H1 (cell line): ENCODE measurements at regions not wholly inside any gene's neighbourhood (a gene's known extent, or its start where the extent isn't known, plus 50 kb on each side); places are given as distances from the start of the nearest gene placed in this dataset.

Experiments
- CTCF ChIA-PET: fragments of 300-600 bp; sonication (Branson Sonifier 250); formaldehyde crosslinking; loops from one replicate; lab custom pipeline; 2021; ENCODE audit not compliant: partially characterized antibody; lab: Charles Lee
- POLR2A ChIA-PET: fragments of 300-600 bp; sonication (Branson Sonifier 250); formaldehyde crosslinking; loops from one replicate; lab custom pipeline; 2021; ENCODE audit warnings: inconsistent platforms; ENCODE audit not compliant: partially characterized antibody; lab: Charles Lee
- DNase-seq, 2 experiments: peaks; one replicate each; pipeline versions ENCODE4 v3.0.0 to v3.0.0-alpha.2; 2010 to 2022; ENCODE audit warnings: low spot score in 2 of 2, low read depth in 1 of 2, mixed read lengths in 1 of 2
- FAIRE-seq: peaks from 2 replicates; lab custom pipeline; 2011; peaks lifted over from hg19 to GRCh38; lab: Jason Lieb, UNC
- H2AFZ ChIP-seq: 2 replicates; pipeline ENCODE4 v1.8.1; 2012; ENCODE audit warnings: low read length, inconsistent platforms
- H2AK5ac ChIP-seq: 2 replicates; pipeline ENCODE4 v1.6.1; 2013; ENCODE audit warnings: low read depth, low read length
- H2BK120ac ChIP-seq: replicated peaks from 2 replicates; pipeline ENCODE3; 2013; ENCODE audit warnings: low read depth, low read length, inconsistent platforms
- H2BK12ac ChIP-seq: 2 replicates; pipeline ENCODE4 v1.6.1; 2013; ENCODE audit warnings: low read depth, low read length
- H2BK15ac ChIP-seq: 2 replicates; pipeline ENCODE4 v1.6.1; 2013; ENCODE audit warnings: low read length
- H2BK20ac ChIP-seq: 2 replicates; pipeline ENCODE4 v1.6.1; 2013; ENCODE audit warnings: low read length
- H2BK5ac ChIP-seq: 2 replicates; pipeline ENCODE4 v1.6.1; 2013; ENCODE audit warnings: low read depth, low read length
- H3K14ac ChIP-seq: 2 replicates; pipeline ENCODE4 v1.6.1; 2013; ENCODE audit warnings: inconsistent platforms; ENCODE audit not compliant: insufficient read length
- H3K18ac ChIP-seq: 2 replicates; pipeline ENCODE4 v1.6.1; 2013; ENCODE audit warnings: low read length; ENCODE audit errors: extremely low read depth
- H3K23ac ChIP-seq: 2 replicates; pipeline ENCODE4 v1.6.1; 2013; ENCODE audit warnings: inconsistent platforms; ENCODE audit not compliant: insufficient read length
- H3K23me2 ChIP-seq: 2 replicates; pipeline ENCODE4 v1.6.1; 2013; ENCODE audit warnings: low read depth, low read length
- H3K27ac ChIP-seq: 2 replicates; pipeline ENCODE4 v1.6.1; 2011; ENCODE audit warnings: low read depth, low read length, inconsistent platforms
- H3K27me3 ChIP-seq, 4 experiments: replicated peaks in 1 of 4; 1 replicate in 1 of 4; 2 replicates in 3 of 4; pipeline versions ENCODE4 v1.6.1 to v1.8.1; 2011 to 2013; ENCODE audit warnings: low read length in 3 of 4, mild to moderate bottlenecking in 3 of 4, inconsistent platforms in 2 of 4, mixed read lengths in 2 of 4, moderate library complexity in 1 of 4; ENCODE audit not compliant: control insufficient read depth in 3 of 4, insufficient read depth in 3 of 4; ENCODE audit errors: extremely low read depth in 1 of 4
- H3K36me3 ChIP-seq, 4 experiments: 2 replicates each; pipeline versions ENCODE4 v1.6.1 to v1.8.1; 2011 to 2013; ENCODE audit warnings: mild to moderate bottlenecking in 4 of 4, low read length in 3 of 4, moderate library complexity in 2 of 4, control low read depth in 1 of 4, inconsistent platforms in 1 of 4; ENCODE audit not compliant: insufficient read depth in 4 of 4, control insufficient read depth in 2 of 4
- H3K4ac ChIP-seq: replicated peaks from 2 replicates; pipeline ENCODE3; 2013; ENCODE audit warnings: low read length, low read depth, mixed read lengths, inconsistent platforms; ENCODE audit not compliant: insufficient read length
- H3K4me1 ChIP-seq, 4 experiments: replicated peaks in 1 of 4; 1 replicate in 1 of 4; 2 replicates in 3 of 4; pipeline versions ENCODE4 v1.6.1 to v1.8.1; 2011 to 2013; ENCODE audit warnings: low read length in 3 of 4, inconsistent platforms in 2 of 4, mixed read lengths in 1 of 4; ENCODE audit not compliant: insufficient read depth in 4 of 4, control insufficient read depth in 3 of 4
- H3K4me2 ChIP-seq, 2 experiments: 2 replicates each; pipeline versions ENCODE4 v1.6.1 to v1.8.1; 2011 to 2013; ENCODE audit warnings: low read depth in 2 of 2, low read length in 2 of 2, control low read depth in 1 of 2, inconsistent platforms in 1 of 2, mild to moderate bottlenecking in 1 of 2; ENCODE audit not compliant: insufficient read depth in 1 of 2
- H3K4me3 ChIP-seq, 4 experiments: fragments of 200-600, 300-600 bp in 1 of 4; sonication (generic), shearing (Covaris generic), sonication (Bioruptor Twin) in 1 of 4; 2 replicates each; pipeline versions ENCODE4 v1.5.1 to v1.8.1; 2011 to 2016; ENCODE audit warnings: low read length in 4 of 4, low read depth in 3 of 4, control low read depth in 2 of 4, inconsistent platforms in 2 of 4, mild to moderate bottlenecking in 2 of 4, mixed read lengths in 1 of 4, moderate library complexity in 1 of 4; ENCODE audit not compliant: insufficient read depth in 2 of 4; ENCODE audit errors: extremely low read depth in 1 of 4
- H3K56ac ChIP-seq: replicated peaks from 2 replicates; pipeline ENCODE3; 2013; ENCODE audit warnings: low read depth, mild to moderate bottlenecking, mixed read lengths, low read length, inconsistent platforms; ENCODE audit not compliant: insufficient read length
- H3K79me1 ChIP-seq: 2 replicates; pipeline ENCODE4 v1.6.1; 2013; ENCODE audit warnings: low read depth, low read length, control low read depth
- H3K79me2 ChIP-seq, 2 experiments: 2 replicates each; pipeline versions ENCODE4 v1.6.1 to v1.8.1; 2012 to 2013; ENCODE audit warnings: low read length in 2 of 2, mild to moderate bottlenecking in 2 of 2, inconsistent platforms in 1 of 2; ENCODE audit not compliant: insufficient read depth in 2 of 2, control insufficient read depth in 1 of 2
- H3K9ac ChIP-seq, 4 experiments: replicated peaks in 1 of 4; 1 replicate in 1 of 4; 2 replicates in 3 of 4; pipeline versions ENCODE4 v1.6.1 to v1.8.1; 2011 to 2013; ENCODE audit warnings: low read depth in 3 of 4, low read length in 3 of 4, control low read depth in 2 of 4, mild to moderate bottlenecking in 2 of 4, moderate library complexity in 2 of 4, inconsistent platforms in 1 of 4; ENCODE audit errors: extremely low read depth in 1 of 4
- H3K9me3 ChIP-seq, 2 experiments: 2 replicates each; pipeline versions ENCODE4 v1.6.1 to v1.8.1; 2012 to 2013; ENCODE audit warnings: mild to moderate bottlenecking in 2 of 2, moderate library complexity in 2 of 2, control low read depth in 1 of 2, inconsistent platforms in 1 of 2, low read depth in 1 of 2, low read length in 1 of 2, mixed read lengths in 1 of 2; ENCODE audit not compliant: insufficient read depth in 2 of 2
- H4K20me1 ChIP-seq, 2 experiments: replicated peaks in 1 of 2; 2 replicates each; pipeline versions ENCODE3 to v1.8.1; 2011 to 2013; ENCODE audit warnings: inconsistent platforms in 2 of 2, low read length in 2 of 2, mild to moderate bottlenecking in 1 of 2; ENCODE audit not compliant: insufficient read depth in 2 of 2, control insufficient read depth in 1 of 2
- H4K5ac ChIP-seq: 2 replicates; pipeline ENCODE4 v1.6.1; 2013; ENCODE audit warnings: low read length, low read depth, mixed read lengths, inconsistent platforms; ENCODE audit not compliant: insufficient read length
- H4K8ac ChIP-seq: 2 replicates; pipeline ENCODE4 v1.8.0; 2013; ENCODE audit warnings: mild to moderate bottlenecking, moderate library complexity, low read length, inconsistent platforms; ENCODE audit not compliant: insufficient read depth; ENCODE audit errors: extremely low read depth
- H4K91ac ChIP-seq: replicated peaks from 2 replicates; pipeline ENCODE3; 2013; ENCODE audit warnings: low read length, mixed read lengths, inconsistent platforms; ENCODE audit not compliant: insufficient read length
- BACH1 ChIP-seq: IDR thresholded peaks from 2 replicates; pipeline ENCODE4 v1.6.1; 2012; ENCODE audit warnings: low read length, improper control_type of control experiment
- BCL11A ChIP-seq, 2 experiments: IDR thresholded peaks; one replicate each; pipeline ENCODE4 v1.6.1; 2011; ENCODE audit warnings: low read depth in 2 of 2, low read length in 2 of 2, mild to moderate bottlenecking in 2 of 2
- CBX8 ChIP-seq: fragments of 300-800, 300-1000 bp; sonication (generic); IDR thresholded peaks from 2 replicates; pipeline ENCODE4 v1.7.1; 2016; ENCODE audit warnings: low read depth, low read length, borderline replicate concordance
- CHD2 ChIP-seq: IDR thresholded peaks from 2 replicates; pipeline ENCODE4 v1.6.1; 2012; ENCODE audit warnings: low read length, improper control_type of control experiment
- CREB1 ChIP-seq: IDR thresholded peaks from 2 replicates; pipeline ENCODE4 v1.6.1; 2012; ENCODE audit warnings: inconsistent platforms
- EZH2 ChIP-seq: fragments of 200-600 bp; sonication (generic); IDR thresholded peaks from 2 replicates; pipeline ENCODE4 v1.7.1; 2012; ENCODE audit warnings: low read depth, mild to moderate bottlenecking, moderate library complexity, low read length, inconsistent platforms; ENCODE audit not compliant: severe bottlenecking
- FOSL1 ChIP-seq: IDR thresholded peaks from 2 replicates; pipeline ENCODE4 v1.6.1; 2011; ENCODE audit warnings: mild to moderate bottlenecking, low read depth, low read length, moderate library complexity; ENCODE audit not compliant: insufficient read depth
- KDM5A ChIP-seq: fragments of 200-600 bp; IDR thresholded peaks from 2 replicates; pipeline ENCODE4 v1.7.1; 2012; ENCODE audit warnings: mild to moderate bottlenecking, low read length, inconsistent platforms, mixed read lengths
- RAD21 ChIP-seq, 2 experiments: IDR thresholded peaks in 1 of 2; conservative IDR thresholded peaks in 1 of 2; 2 replicates each; pipeline ENCODE4 v1.6.1; 2011; ENCODE audit warnings: low read depth in 2 of 2, low read length in 2 of 2, improper control_type of control experiment in 1 of 2, inconsistent platforms in 1 of 2, mild to moderate bottlenecking in 1 of 2, moderate library complexity in 1 of 2
- SAP30 ChIP-seq: fragments of 300-600 bp; sonication (generic); IDR thresholded peaks from 2 replicates; pipeline ENCODE4 v1.7.1; 2012; ENCODE audit warnings: low read length, moderate library complexity, mild to moderate bottlenecking, inconsistent platforms; ENCODE audit not compliant: insufficient read depth, insufficient replicate concordance
- SUZ12 ChIP-seq: fragments of 200-600 bp; sonication (generic); IDR thresholded peaks from 2 replicates; pipeline ENCODE4 v1.6.1; 2012; ENCODE audit warnings: mild to moderate bottlenecking, inconsistent platforms, low read length, moderate library complexity, mixed read lengths
- WGBS, 2 experiments: shearing (Covaris generic) in 1 of 2; methylation state at CpG; one replicate each; pipeline versions ENCODE4 v1.1.6 to v1.1.7; 2013 to 2015; ENCODE audit warnings: low lambda C conversion rate in 2 of 2, mixed read lengths in 2 of 2, inconsistent platforms in 1 of 2, low coverage in 1 of 2, missing lambda C conversion rate in 1 of 2; ENCODE audit not compliant: insufficient replicate concordance in 2 of 2, insufficient coverage in 1 of 2, insufficient read length in 1 of 2; ENCODE audit errors: extremely low coverage in 1 of 2, missing lambda C conversion rate in 1 of 2; 5-methylcytosine and 5-hydroxymethylcytosine counted together

DNA sequence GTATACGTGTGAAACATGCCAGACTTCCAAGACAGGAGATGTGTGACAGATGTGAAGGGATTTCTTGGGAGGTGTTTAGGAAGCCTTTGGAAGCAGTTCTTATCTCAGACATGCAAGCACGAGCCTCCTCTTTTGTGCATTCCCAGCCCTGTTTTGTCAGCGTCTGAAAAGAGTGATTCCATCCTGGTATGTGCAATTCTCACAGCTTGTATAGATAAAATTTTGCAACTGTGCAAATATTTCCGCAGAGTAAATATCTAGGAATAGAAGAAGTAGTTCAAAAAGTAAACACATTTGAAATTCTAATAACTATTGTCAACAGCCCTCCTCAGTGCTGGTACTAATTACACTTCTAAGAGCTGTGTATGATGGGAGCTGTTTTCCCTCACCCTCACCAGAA is 72.3 kb upstream of the C1QTNF9B start:
- H2BK5ac ChIP-seq: no peak overlapping the region
- H2AK5ac ChIP-seq: no peak overlapping the region
- H2BK20ac ChIP-seq: no peak overlapping the region
- peaks cover 6 to 13% of the 10 kb centered on the region in 2 experiments; a peak in 2 of 4 replicates for H3K9me3 ChIP-seq
- H3K79me1 ChIP-seq: no peaks in the 10 kb centered on the region
- H4K5ac ChIP-seq: no peak overlapping the region
- no peak overlapping the region for H3K4me2 ChIP-seq
- no peaks in the 10 kb centered on the region for H3K4me1 ChIP-seq
- no peaks in the 10 kb centered on the region for H3K36me3 ChIP-seq
- no peak overlapping the region for H3K23ac ChIP-seq
- no peak overlapping the region for H4K91ac ChIP-seq
- no peak overlapping the region for H2BK12ac ChIP-seq
- no peaks in the 10 kb centered on the region for H3K27me3 ChIP-seq
- no peak overlapping the region for H2BK120ac ChIP-seq
- no peak overlapping the region for H3K14ac ChIP-seq
- 81% methylated on average over 4 of the region's 4 CpGs; no CpG with 5 or more reads in 1 of the 2 experiments for WGBS, 2 experiments
- no peaks in the 10 kb centered on the region for H3K79me2 ChIP-seq
- H3K56ac ChIP-seq: no peak overlapping the region
- POLR2A ChIA-PET: no interaction called here
- CTCF ChIA-PET: interaction anchor here (1.1 kb wide), 1 partner anchor 48 kb away, joined by 3 read pairs; no protein-coding TSS in a partner anchor
- H4K8ac ChIP-seq: no peak overlapping the region
- H4K20me1 ChIP-seq: no peaks in the 10 kb centered on the region
- no peaks in the 10 kb centered on the region for H3K23me2 ChIP-seq
- no peak overlapping the region for H3K4ac ChIP-seq
- FAIRE-seq: no peak
- no peak overlapping the region for H2AFZ ChIP-seq
- H3K9ac ChIP-seq: no peak overlapping the region
- H3K4me3 ChIP-seq: no peak overlapping the region
- no peak overlapping the region for H3K27ac ChIP-seq
- no peak overlapping the region for H2BK15ac ChIP-seq
- no peak for DNase-seq
- H3K18ac ChIP-seq: no peak overlapping the region
- TF ChIP-seq CREB1 (no peak), FOSL1 (no peak), CBX8 (no peak), BACH1 (no peak), SAP30 (no peak), RAD21 (IDR thresholded peaks at IDR 0.05 in 1 of 2, conservative IDR thresholded peaks at IDR 0.05 in 1 of 2; ENCODE audit: low read depth in 2 of 2, low read length in 2 of 2) (no peak), EZH2 (no peak), SUZ12 (no peak), CHD2 (no peak), KDM5A (no peak), BCL11A (IDR thresholded peaks at IDR 0.05; ENCODE audit: low read depth in 2 of 2, low read length in 2 of 2) (no peak)
